A549 (cell line): ENCODE measurements at regions not wholly inside any gene's neighbourhood (a gene's known extent, or its start where the extent isn't known, plus 50 kb on each side); places are given as distances from the start of the nearest gene placed in this dataset.

Source experiments
- ATAC-seq, 2 experiments: fragments of 200-7000 bp in 1 of 2; fragments of >200 bp in 1 of 2; cut with Nextera tagmentation in 1 of 2; cut with Tn5 transposase in 1 of 2; 3 replicates each; pipeline versions ENCODE4 v1.8.0 to v1.9.1; 2018 to 2020; ENCODE audit warnings: mild to moderate bottlenecking in 1 of 2, moderate library complexity in 1 of 2
- CTCF ChIA-PET: fragments of 300-600 bp; sonication (Branson Sonifier 250); formaldehyde crosslinking; extraction: SDS; loops from one replicate; lab custom pipeline; 2021; ENCODE audit warnings: antibody characterized with exemption, inconsistent platforms; lab: Yijun Ruan, JAX
- POLR2A ChIA-PET: fragments of 350-600 bp; formaldehyde crosslinking; extraction: SDS; loops from one replicate; lab custom pipeline; 2021; ENCODE audit warnings: antibody characterized with exemption, inconsistent platforms; lab: Yijun Ruan, JAX
- DNase-seq, 2 experiments: peaks; one replicate each; pipeline versions ENCODE4 v3.0.0 to v3.0.0-alpha.2; 2011 to 2016; ENCODE audit warnings: low read depth in 1 of 2, low spot score in 1 of 2
- FAIRE-seq: peaks from 2 replicates; lab custom pipeline; 2011; peaks lifted over from hg19 to GRCh38; lab: Jason Lieb, UNC
- H3K27ac ChIP-seq, 2 experiments: fragments of >200 bp; sonication (Bioruptor Twin); formaldehyde crosslinking; 3 replicates each; pipeline ENCODE4 v1.5.1; 2016 to 2017
- H3K4me1 ChIP-seq: fragments of >200 bp; sonication (Bioruptor Twin); formaldehyde crosslinking; 3 replicates; pipeline ENCODE4 v1.6.1; 2016
- H3K4me2 ChIP-seq: fragments of >200 bp; sonication (Bioruptor Twin); formaldehyde crosslinking; 3 replicates; pipeline ENCODE4 v1.6.1; 2016
- H3K4me3 ChIP-seq: fragments of >200 bp; sonication (Bioruptor Twin); formaldehyde crosslinking; 3 replicates; pipeline ENCODE4 v1.5.1; 2016
- H3K9me3 ChIP-seq: fragments of >200 bp; sonication (Bioruptor Twin); formaldehyde crosslinking; 3 replicates; pipeline ENCODE4 v1.6.1; 2016
- CBX2 ChIP-seq: fragments of 200-600 bp; sonication (generic); IDR thresholded peaks from 2 replicates; pipeline ENCODE4 v1.6.1; 2016; ENCODE audit warnings: low read depth, mild to moderate bottlenecking, borderline replicate concordance
- CHD4 ChIP-seq: fragments of 200-600 bp; sonication (generic); IDR thresholded peaks from 2 replicates; pipeline ENCODE4 v1.6.1; 2016; ENCODE audit warnings: antibody characterized with exemption, mild to moderate bottlenecking, borderline replicate concordance
- CTCF ChIP-seq: fragments of >200 bp; sonication (Bioruptor Twin); formaldehyde crosslinking; IDR thresholded peaks from 3 replicates; pipeline ENCODE4 v1.5.1; 2016
- EHF ChIP-seq: fragments of 250-450 bp; sonication (Bioruptor Pico); IDR thresholded peaks from 2 replicates; pipeline ENCODE4 v1.5.0; 2020; ENCODE audit warnings: mild to moderate bottlenecking
- ESRRA ChIP-seq: fragments of 150-350 bp; IDR thresholded peaks from 2 replicates; pipeline ENCODE4 v1.6.1; 2014; ENCODE audit warnings: mild to moderate bottlenecking, low read length, borderline replicate concordance
- GATA3 ChIP-seq: IDR thresholded peaks from 2 replicates; pipeline ENCODE4 v1.6.1; 2012; ENCODE audit warnings: borderline replicate concordance
- HDAC2 ChIP-seq: fragments of 200-600 bp; sonication (generic); IDR thresholded peaks from 2 replicates; pipeline ENCODE4 v1.6.1; 2016
- HEYL ChIP-seq: fragments of 250-450 bp; sonication (Bioruptor Pico); IDR thresholded peaks from 2 replicates; pipeline ENCODE4 v1.8.0; 2021; ENCODE audit warnings: mild to moderate bottlenecking, moderate library complexity
- HMGXB4 ChIP-seq: fragments of 250-450 bp; sonication (Bioruptor Pico); IDR thresholded peaks from 2 replicates; pipeline ENCODE4 v1.5.0; 2021; ENCODE audit warnings: mild to moderate bottlenecking, moderate library complexity, borderline replicate concordance
- HOXB5 ChIP-seq: fragments of 250-450 bp; sonication (Bioruptor Pico); IDR thresholded peaks from 2 replicates; pipeline ENCODE4 v1.5.0; 2020; ENCODE audit warnings: mild to moderate bottlenecking, moderate library complexity
- JUNB ChIP-seq: fragments of >200 bp; sonication (Bioruptor Twin); formaldehyde crosslinking; IDR thresholded peaks from 2 replicates; pipeline ENCODE4 v1.6.1; 2016
- MAFK ChIP-seq: fragments of 450-650 bp; IDR thresholded peaks from 2 replicates; pipeline ENCODE4 v1.6.1; 2014; ENCODE audit not compliant: partially characterized antibody
- MAX ChIP-seq: IDR thresholded peaks from 2 replicates; pipeline ENCODE4 v1.6.1; 2012
- POLR2AphosphoS2 ChIP-seq: conservative IDR thresholded peaks from 2 replicates; pipeline ENCODE4 v1.6.1; 2012; ENCODE audit warnings: low read length, improper control_type of control experiment, inconsistent platforms
- RARB ChIP-seq: fragments of 250-450 bp; sonication (Bioruptor Pico); IDR thresholded peaks from 2 replicates; pipeline ENCODE4 v1.8.0; 2021; ENCODE audit warnings: mild to moderate bottlenecking, moderate library complexity
- TP53 ChIP-seq: fragments of 250-450 bp; sonication (Bioruptor Pico); IDR thresholded peaks from 2 replicates; pipeline ENCODE4 v1.5.0; 2021; ENCODE audit warnings: mild to moderate bottlenecking, moderate library complexity
- ZNF302 ChIP-seq: fragments of 250-450 bp; sonication (Bioruptor Pico); IDR thresholded peaks from 2 replicates; pipeline ENCODE4 v1.9.0; 2021; ENCODE audit warnings: inconsistent platforms, mild to moderate bottlenecking, moderate library complexity
- WGBS: methylation state at CpG from one replicate; pipeline ENCODE4 v1.1.6; 2017; ENCODE audit errors: missing lambda C conversion rate; 5-methylcytosine and 5-hydroxymethylcytosine counted together
- TF ChIP-seq, protein P1 (sequence below): fragments of >200 bp; sonication (Bioruptor Twin); formaldehyde crosslinking; IDR thresholded peaks from 2 replicates; pipeline ENCODE4 v1.6.1; 2016

- TF ChIP-seq MAFK (peak; percentile 6), TP53 (CRISPR knock-in tag) (no peak)
- Histone ChIP-seq H3K4me3 (no peak overlapping the region), H3K4me2 (no peak overlapping the region), H3K4me1 (peaks cover 15% of the 10 kb centered on the region), H3K27ac (no peak overlapping the region), H3K9me3 (no peaks in the 10 kb centered on the region)
- WGBS, result 71% methylated on average over 6 of the region's 6 CpGs
- ATAC-seq (no peak), FAIRE-seq (no peak), DNase-seq (no peak)
- ChIA-PET POLR2A (no interaction called here), CTCF (interaction anchor here (0.7 to 4.0 kb wide), 3 partner anchors 8 to 80 kb away, joined by 4 to 17 read pairs (median 11); no protein-coding TSS in a partner anchor)
Measured at GRCh38 chr2:42908518-42909200, 116.3 kb upstream of the HAAO start.

- H3K4me3 ChIP-seq, result no peak overlapping the region
- no peaks in the 10 kb centered on the region for H3K9me3 ChIP-seq
- WGBS, result 55% methylated on average over 1 of the region's 1 CpG
- no peak for FAIRE-seq
- CTCF ChIA-PET, result interaction anchor here (1.8 to 4.0 kb wide), 2 partner anchors 48 to 79 kb away, joined by 6 to 17 read pairs; no protein-coding TSS in a partner anchor
- TF ChIP-seq MAX (no peak), CHD4 (no peak), HMGXB4 (no peak), HDAC2 (no peak), CTCF (no peak), HEYL (CRISPR knock-in tag) (no peak), HOXB5 (CRISPR knock-in tag) (no peak), JUNB (no peak), GATA3 (no peak), ZNF302 (no peak), CBX2 (no peak), MAFK (no peak)
- TF ChIP-seq, all 56 proteins: peak for 0
- DNase-seq, result no peak
- H3K4me2 ChIP-seq, result no peak overlapping the region
- no peak for ATAC-seq
- no peak overlapping the region for H3K27ac ChIP-seq
- POLR2A ChIA-PET, result no interaction called here
- H3K4me1 ChIP-seq, result peaks cover 15% of the 10 kb centered on the region
Measured at GRCh38 chr2:42907835-42908234, 115.5 kb upstream of the HAAO start.

DNA sequence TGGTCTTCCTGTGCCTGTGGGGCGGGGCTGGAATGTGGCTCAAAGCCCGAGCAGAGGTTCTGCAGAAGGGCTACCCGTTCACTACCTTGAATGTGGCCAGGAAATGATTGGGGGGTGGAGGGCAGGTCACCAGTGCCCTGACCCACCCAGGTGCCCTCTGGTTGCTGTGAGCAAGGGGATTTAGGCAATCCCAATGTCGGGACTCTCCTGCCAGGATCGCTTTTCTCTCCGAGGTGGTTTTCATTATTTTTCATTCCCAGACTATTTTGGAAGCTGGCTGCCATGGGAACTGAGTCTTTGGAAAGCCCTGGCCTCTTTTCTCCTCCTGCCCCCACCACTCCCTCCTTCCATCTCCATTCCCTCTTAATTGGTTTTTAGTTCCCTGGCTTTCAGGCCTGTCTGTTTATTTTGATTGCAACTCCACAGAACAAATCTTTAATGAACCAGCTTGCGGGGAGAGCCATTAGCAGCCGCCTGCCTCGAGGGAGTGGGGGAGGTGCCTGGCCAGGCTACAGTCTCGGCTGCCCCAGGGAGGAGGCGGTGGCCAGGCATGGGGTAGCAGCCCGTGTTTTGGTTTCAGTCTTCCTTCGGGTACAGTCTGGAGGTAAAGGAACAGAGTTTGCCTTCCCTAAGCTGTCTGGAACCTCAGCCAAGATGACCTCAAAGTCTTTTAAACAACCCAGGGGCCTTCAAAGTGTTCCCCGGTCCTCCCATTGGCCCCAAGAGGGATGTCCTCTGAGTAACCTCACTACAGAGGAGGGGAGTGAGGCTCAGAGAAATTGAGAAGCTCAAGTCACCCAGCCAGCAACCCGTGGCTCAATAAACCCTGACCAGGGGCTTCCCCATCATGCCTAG lies 114.4 kb upstream of the HAAO start:
- Histone ChIP-seq H3K27ac (peak overlapping the region in 1 of 2 experiments; percentile 61; a peak in 3 of 6 replicates), H3K9me3 (no peaks in the 10 kb centered on the region), H3K4me1 (peaks cover 15% of the 10 kb centered on the region), H3K4me3 (no peak overlapping the region), H3K4me2 (peak overlapping the region; percentile 45)
- peak in 1 of 2 experiments; percentile 65; a peak in 3 of 6 replicates for ATAC-seq
- WGBS, result 53% methylated on average over 15 of the region's 15 CpGs
- TF ChIP-seq ESRRA, result no peak
- no peak for TF ChIP-seq EHF (CRISPR knock-in tag)
- no peak for TF ChIP-seq RARB (CRISPR knock-in tag)
- no peak for TF ChIP-seq POLR2AphosphoS2
- TF ChIP-seq HOXB5 (CRISPR knock-in tag), result no peak
- no peak for TF ChIP-seq CTCF
- TF ChIP-seq, protein P1, sequence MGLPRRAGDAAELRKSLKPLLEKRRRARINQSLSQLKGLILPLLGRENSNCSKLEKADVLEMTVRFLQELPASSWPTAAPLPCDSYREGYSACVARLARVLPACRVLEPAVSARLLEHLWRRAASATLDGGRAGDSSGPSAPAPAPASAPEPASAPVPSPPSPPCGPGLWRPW, result no peak
- DNase-seq, result no peak
- FAIRE-seq, result no peak
- ChIA-PET CTCF (interaction anchor here (0.7 to 1.8 kb wide), 6 partner anchors 10 to 81 kb away, joined by 3 to 6 read pairs (median 4); no protein-coding TSS in a partner anchor), POLR2A (no interaction called here)
